ENCODE measurements at regions not wholly inside any gene's neighbourhood (a gene's known extent, or its start where the extent isn't known, plus 50 kb on each side); places are given as distances from the start of the nearest gene placed in this dataset.

DNA sequence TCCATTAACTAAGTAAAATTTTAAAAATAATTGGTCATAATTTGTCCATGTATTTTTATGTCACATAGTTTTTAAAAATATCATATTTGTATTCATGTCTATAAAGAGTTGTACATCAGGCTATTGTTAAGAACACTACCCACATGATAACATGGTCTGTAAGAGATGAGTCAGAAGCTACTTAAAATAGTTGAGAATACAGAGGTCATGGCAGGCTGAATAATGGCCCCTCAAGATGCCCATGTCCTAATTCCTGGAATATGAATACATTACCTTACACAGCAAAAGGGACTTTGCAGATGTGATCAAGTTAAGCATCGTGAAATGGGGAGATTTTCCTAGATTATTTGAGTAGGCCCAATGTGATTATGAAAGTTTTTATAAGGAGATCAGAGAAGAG lies 782.9 kb upstream of the GOLIM4 start:
- Histone ChIP-seq H3K4me3 (ENCODE audit: low read length in 3 of 3) (no peak overlapping the region), H3K36me3 (ENCODE audit: control insufficient read depth in 3 of 3, insufficient read depth in 3 of 3, low read length in 3 of 3) (no peaks in the 10 kb centered on the region), H3K4me1 (ENCODE audit: control insufficient read depth in 3 of 3, insufficient read depth in 3 of 3, low read length in 3 of 3) (no peaks in the 10 kb centered on the region), H3K27ac (ENCODE audit: low read depth, low read length) (no peak overlapping the region), H3K9ac (ENCODE audit: low read depth in 1 of 3, low read length in 3 of 3) (no peak overlapping the region), H3K9me3 (ENCODE audit: control insufficient read depth in 3 of 3, low read length in 3 of 3) (no peaks in the 10 kb centered on the region), H3K27me3 (ENCODE audit: control insufficient read depth in 3 of 3, insufficient read depth in 3 of 3, low read length in 3 of 3) (no peaks in the 10 kb centered on the region)

GRCh38 chr3:168877899-168878298 lies 782.2 kb upstream of the GOLIM4 start:
- H3K9ac ChIP-seq (ENCODE audit: low read depth in 1 of 3, low read length in 3 of 3): no peak overlapping the region
- H3K27ac ChIP-seq (ENCODE audit: low read depth, low read length): no peak overlapping the region

DNA sequence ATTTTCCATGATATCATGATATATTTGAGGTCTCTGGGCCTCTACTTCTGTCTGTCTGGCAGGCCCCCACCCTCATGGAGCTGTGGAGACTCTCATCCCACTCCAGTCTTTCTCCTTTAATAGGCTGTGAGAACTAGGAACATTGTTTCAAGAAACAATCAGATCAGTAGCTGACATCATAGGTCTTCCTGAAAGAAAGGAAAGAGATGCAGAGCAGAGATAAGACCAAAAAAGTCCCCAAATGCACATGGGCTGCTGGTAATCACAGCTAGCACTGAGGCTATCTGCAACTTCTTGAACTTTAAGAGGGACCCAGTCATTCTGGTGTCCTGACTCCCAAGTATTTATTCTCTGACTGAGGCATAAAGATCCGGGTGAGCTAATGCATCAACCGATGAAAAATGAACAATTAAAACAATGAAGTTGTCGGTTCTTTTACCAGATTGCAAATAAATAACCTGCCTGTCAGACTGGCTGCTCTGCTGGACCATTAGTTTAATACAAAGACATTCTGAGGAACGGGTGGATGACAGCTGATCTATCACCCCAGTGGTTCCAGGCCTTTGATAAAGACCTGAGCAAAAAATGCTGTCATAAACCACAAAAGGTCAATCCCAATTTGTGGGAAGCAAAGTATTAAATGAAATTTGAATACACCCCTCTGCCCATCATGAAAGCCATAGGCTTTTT lies 780.8 kb upstream of the GOLIM4 start:
- Histone ChIP-seq H3K4me1 (ENCODE audit: control insufficient read depth in 3 of 3, insufficient read depth in 3 of 3, low read length in 3 of 3) (no peaks in the 10 kb centered on the region), H3K36me3 (ENCODE audit: control insufficient read depth in 3 of 3, insufficient read depth in 3 of 3, low read length in 3 of 3) (no peaks in the 10 kb centered on the region), H3K27ac (ENCODE audit: low read depth, low read length) (peak overlapping the region; percentile 26), H3K9me3 (ENCODE audit: control insufficient read depth in 3 of 3, low read length in 3 of 3) (no peaks in the 10 kb centered on the region), H3K4me3 (ENCODE audit: low read length in 3 of 3) (no peak overlapping the region), H3K9ac (ENCODE audit: low read depth in 1 of 3, low read length in 3 of 3) (no peak overlapping the region), H3K27me3 (ENCODE audit: control insufficient read depth in 3 of 3, insufficient read depth in 3 of 3, low read length in 3 of 3) (no peaks in the 10 kb centered on the region)

More at GRCh38 chr3:168877899-168878298, 782.2 kb upstream of the GOLIM4 start:
- Histone ChIP-seq H3K4me3 (ENCODE audit: low read length in 3 of 3) (no peak overlapping the region), H3K27me3 (ENCODE audit: control insufficient read depth in 3 of 3, insufficient read depth in 3 of 3, low read length in 3 of 3) (no peaks in the 10 kb centered on the region), H3K4me1 (ENCODE audit: control insufficient read depth in 3 of 3, insufficient read depth in 3 of 3, low read length in 3 of 3) (no peaks in the 10 kb centered on the region), H3K36me3 (ENCODE audit: control insufficient read depth in 3 of 3, insufficient read depth in 3 of 3, low read length in 3 of 3) (no peaks in the 10 kb centered on the region), H3K9me3 (ENCODE audit: control insufficient read depth in 3 of 3, low read length in 3 of 3) (no peaks in the 10 kb centered on the region)

GRCh38 chr3:168872826-168873225 lies 777.1 kb upstream of the GOLIM4 start:
- no peak overlapping the region for H3K27ac ChIP-seq (ENCODE audit: low read depth, low read length)
- H3K4me3 ChIP-seq (ENCODE audit: low read length in 3 of 3): no peak overlapping the region
- no peaks in the 10 kb centered on the region for H3K27me3 ChIP-seq (ENCODE audit: control insufficient read depth in 3 of 3, insufficient read depth in 3 of 3, low read length in 3 of 3)
- no peak overlapping the region for H3K9ac ChIP-seq (ENCODE audit: low read depth in 1 of 3, low read length in 3 of 3)
- no peaks in the 10 kb centered on the region for H3K9me3 ChIP-seq (ENCODE audit: control insufficient read depth in 3 of 3, low read length in 3 of 3)
- H3K4me1 ChIP-seq (ENCODE audit: control insufficient read depth in 3 of 3, insufficient read depth in 3 of 3, low read length in 3 of 3): no peaks in the 10 kb centered on the region
- no peaks in the 10 kb centered on the region for H3K36me3 ChIP-seq (ENCODE audit: control insufficient read depth in 3 of 3, insufficient read depth in 3 of 3, low read length in 3 of 3)

- no peak overlapping the region for H3K4me3 ChIP-seq (ENCODE audit: low read length in 3 of 3)
- H3K9ac ChIP-seq (ENCODE audit: low read depth in 1 of 3, low read length in 3 of 3): no peak overlapping the region
- no peaks in the 10 kb centered on the region for H3K36me3 ChIP-seq (ENCODE audit: control insufficient read depth in 3 of 3, insufficient read depth in 3 of 3, low read length in 3 of 3)
- H3K4me1 ChIP-seq (ENCODE audit: control insufficient read depth in 3 of 3, insufficient read depth in 3 of 3, low read length in 3 of 3): no peaks in the 10 kb centered on the region
- no peaks in the 10 kb centered on the region for H3K27me3 ChIP-seq (ENCODE audit: control insufficient read depth in 3 of 3, insufficient read depth in 3 of 3, low read length in 3 of 3)
- H3K9me3 ChIP-seq (ENCODE audit: control insufficient read depth in 3 of 3, low read length in 3 of 3): no peaks in the 10 kb centered on the region
- no peak overlapping the region for H3K27ac ChIP-seq (ENCODE audit: low read depth, low read length)
Measured at GRCh38 chr3:168870892-168871291, 775.2 kb upstream of the GOLIM4 start.

DNA sequence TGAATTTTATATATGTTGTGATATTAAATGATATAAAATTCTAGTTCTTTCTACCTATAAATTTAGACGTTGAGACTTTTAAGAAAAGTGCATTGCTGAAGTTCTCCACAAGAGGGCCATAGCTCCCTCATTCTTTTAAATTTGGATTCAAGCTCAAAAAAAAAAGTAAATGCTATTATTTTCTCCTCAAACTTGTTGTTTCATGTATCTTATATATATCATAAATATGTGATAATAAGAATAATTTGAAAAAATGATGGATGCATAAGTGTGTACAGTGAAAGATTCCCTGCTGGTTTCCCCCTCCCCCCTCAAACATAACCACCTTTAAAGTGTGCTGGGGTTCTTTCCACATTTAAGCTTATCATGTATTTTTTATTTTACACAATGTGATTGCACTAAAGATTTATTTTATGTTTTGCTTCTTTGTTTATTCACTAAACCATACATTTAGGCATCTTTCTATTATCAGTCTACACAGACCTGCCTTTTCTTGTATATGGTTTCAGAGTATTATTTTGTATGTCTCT lies 769.4 kb upstream of the GOLIM4 start:
- H3K27ac ChIP-seq (ENCODE audit: low read depth, low read length): no peak overlapping the region
- no peak overlapping the region for H3K9ac ChIP-seq (ENCODE audit: low read depth in 1 of 3, low read length in 3 of 3)
- H3K9me3 ChIP-seq (ENCODE audit: control insufficient read depth in 3 of 3, low read length in 3 of 3): no peaks in the 10 kb centered on the region
- H3K4me1 ChIP-seq (ENCODE audit: control insufficient read depth in 3 of 3, insufficient read depth in 3 of 3, low read length in 3 of 3): no peaks in the 10 kb centered on the region
- H3K36me3 ChIP-seq (ENCODE audit: control insufficient read depth in 3 of 3, insufficient read depth in 3 of 3, low read length in 3 of 3): no peaks in the 10 kb centered on the region
- H3K4me3 ChIP-seq (ENCODE audit: low read length in 3 of 3): no peak overlapping the region
- H3K27me3 ChIP-seq (ENCODE audit: control insufficient read depth in 3 of 3, insufficient read depth in 3 of 3, low read length in 3 of 3): no peaks in the 10 kb centered on the region

DNA sequence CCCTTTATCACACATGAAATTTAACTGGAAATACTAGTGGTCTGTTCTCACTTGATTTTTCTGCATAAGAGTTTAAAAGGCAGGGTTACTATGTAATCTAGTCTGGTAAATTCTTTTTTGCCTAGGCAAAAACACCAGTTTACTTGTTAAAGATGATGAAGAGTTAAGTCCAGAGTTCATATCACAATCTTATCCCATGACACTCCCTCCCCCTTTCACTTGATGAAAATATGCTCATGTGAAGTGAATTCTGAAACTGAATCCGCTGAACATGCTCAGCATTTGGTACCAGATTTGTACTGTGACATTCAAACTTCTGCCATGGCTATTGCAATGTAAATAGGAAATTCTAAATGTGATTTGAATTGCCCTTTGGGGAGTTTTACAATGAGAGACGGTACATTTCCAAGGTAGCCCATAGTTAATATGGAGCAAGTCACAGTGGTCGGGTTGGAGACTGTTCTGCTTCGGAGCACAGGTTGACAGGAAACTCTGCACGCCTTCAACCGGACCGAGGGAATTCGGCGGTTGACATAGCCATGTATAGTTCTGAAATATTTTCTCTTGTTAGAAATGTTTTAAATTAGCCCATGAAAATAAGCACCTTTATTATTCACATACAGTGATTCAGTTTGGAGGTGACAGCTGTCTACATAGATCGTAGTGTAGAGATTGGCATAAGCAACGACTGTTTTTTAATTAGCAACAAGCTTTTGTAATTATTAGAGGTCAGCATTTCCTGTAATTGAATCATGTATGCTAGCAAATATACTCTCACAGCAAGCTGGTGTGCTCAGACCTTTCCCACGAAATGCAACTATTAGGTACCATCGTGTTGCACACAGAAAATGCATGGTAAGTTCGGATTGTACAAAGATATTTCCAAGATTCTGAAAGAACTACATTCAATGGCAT lies 768.6 kb upstream of the GOLIM4 start:
- no peak overlapping the region for H3K4me3 ChIP-seq (ENCODE audit: low read length in 3 of 3)
- no peaks in the 10 kb centered on the region for H3K27me3 ChIP-seq (ENCODE audit: control insufficient read depth in 3 of 3, insufficient read depth in 3 of 3, low read length in 3 of 3)
- H3K36me3 ChIP-seq (ENCODE audit: control insufficient read depth in 3 of 3, insufficient read depth in 3 of 3, low read length in 3 of 3): no peaks in the 10 kb centered on the region
- no peak overlapping the region for H3K9ac ChIP-seq (ENCODE audit: low read depth in 1 of 3, low read length in 3 of 3)
- H3K9me3 ChIP-seq (ENCODE audit: control insufficient read depth in 3 of 3, low read length in 3 of 3): no peaks in the 10 kb centered on the region
- H3K4me1 ChIP-seq (ENCODE audit: control insufficient read depth in 3 of 3, insufficient read depth in 3 of 3, low read length in 3 of 3): no peaks in the 10 kb centered on the region
- H3K27ac ChIP-seq (ENCODE audit: low read depth, low read length): no peak overlapping the region

DNA sequence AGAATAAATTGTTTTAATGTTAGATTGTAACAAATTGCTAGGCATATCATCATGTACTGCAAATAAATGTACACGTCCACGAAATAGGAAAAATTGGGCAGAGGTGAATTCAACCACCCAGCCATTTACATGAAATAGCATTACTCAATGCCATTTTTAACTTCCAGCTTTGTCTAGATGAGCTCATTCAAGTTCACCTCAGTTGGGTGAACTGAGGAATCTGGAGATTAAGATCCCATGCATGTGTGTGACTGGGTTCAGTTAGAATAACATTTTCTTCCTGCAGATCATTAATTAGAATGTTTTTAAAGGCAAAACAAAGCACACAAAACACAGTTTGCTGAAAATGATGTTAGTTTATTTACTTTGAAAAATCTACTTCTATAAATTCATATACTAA lies 767.8 kb upstream of the GOLIM4 start:
- Histone ChIP-seq H3K9ac (ENCODE audit: low read depth in 1 of 3, low read length in 3 of 3) (no peak overlapping the region), H3K27me3 (ENCODE audit: control insufficient read depth in 3 of 3, insufficient read depth in 3 of 3, low read length in 3 of 3) (no peaks in the 10 kb centered on the region), H3K4me1 (ENCODE audit: control insufficient read depth in 3 of 3, insufficient read depth in 3 of 3, low read length in 3 of 3) (no peaks in the 10 kb centered on the region), H3K36me3 (ENCODE audit: control insufficient read depth in 3 of 3, insufficient read depth in 3 of 3, low read length in 3 of 3) (no peaks in the 10 kb centered on the region), H3K27ac (ENCODE audit: low read depth, low read length) (no peak overlapping the region), H3K4me3 (ENCODE audit: low read length in 3 of 3) (no peak overlapping the region), H3K9me3 (ENCODE audit: control insufficient read depth in 3 of 3, low read length in 3 of 3) (no peaks in the 10 kb centered on the region)

DNA sequence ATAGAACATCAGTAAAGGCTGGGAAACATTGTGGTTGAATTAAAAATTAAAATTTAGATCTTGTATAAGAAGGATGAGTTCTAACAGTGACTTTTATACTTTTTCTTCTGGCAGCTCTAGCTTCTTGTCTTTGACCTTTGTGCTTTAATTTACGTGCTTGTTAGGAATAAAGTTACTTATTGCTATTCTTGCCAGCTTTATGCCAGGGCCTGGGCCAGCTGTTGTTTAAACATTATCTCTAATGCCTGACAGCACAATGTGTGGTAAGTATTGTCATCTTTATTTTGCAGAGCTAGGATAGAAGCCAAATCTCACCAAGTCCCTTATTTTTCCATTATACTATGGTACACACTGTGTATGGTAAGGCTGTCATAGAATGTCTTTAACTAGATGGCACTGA lies 766.7 kb upstream of the GOLIM4 start:
- H3K9ac ChIP-seq (ENCODE audit: low read depth in 1 of 3, low read length in 3 of 3): no peak overlapping the region
- no peaks in the 10 kb centered on the region for H3K36me3 ChIP-seq (ENCODE audit: control insufficient read depth in 3 of 3, insufficient read depth in 3 of 3, low read length in 3 of 3)
- H3K4me3 ChIP-seq (ENCODE audit: low read length in 3 of 3): no peak overlapping the region
- H3K4me1 ChIP-seq (ENCODE audit: control insufficient read depth in 3 of 3, insufficient read depth in 3 of 3, low read length in 3 of 3): no peaks in the 10 kb centered on the region
- H3K27ac ChIP-seq (ENCODE audit: low read depth, low read length): no peak overlapping the region
- no peaks in the 10 kb centered on the region for H3K9me3 ChIP-seq (ENCODE audit: control insufficient read depth in 3 of 3, low read length in 3 of 3)
- no peaks in the 10 kb centered on the region for H3K27me3 ChIP-seq (ENCODE audit: control insufficient read depth in 3 of 3, insufficient read depth in 3 of 3, low read length in 3 of 3)

GRCh38 chr3:168860592-168860991 lies 764.9 kb upstream of the GOLIM4 start:
- H3K36me3 ChIP-seq (ENCODE audit: control insufficient read depth in 3 of 3, insufficient read depth in 3 of 3, low read length in 3 of 3): no peaks in the 10 kb centered on the region
- H3K27ac ChIP-seq (ENCODE audit: low read depth, low read length): no peak overlapping the region
- no peaks in the 10 kb centered on the region for H3K27me3 ChIP-seq (ENCODE audit: control insufficient read depth in 3 of 3, insufficient read depth in 3 of 3, low read length in 3 of 3)
- H3K9me3 ChIP-seq (ENCODE audit: control insufficient read depth in 3 of 3, low read length in 3 of 3): no peaks in the 10 kb centered on the region
- H3K9ac ChIP-seq (ENCODE audit: low read depth in 1 of 3, low read length in 3 of 3): no peak overlapping the region
- no peak overlapping the region for H3K4me3 ChIP-seq (ENCODE audit: low read length in 3 of 3)
- no peaks in the 10 kb centered on the region for H3K4me1 ChIP-seq (ENCODE audit: control insufficient read depth in 3 of 3, insufficient read depth in 3 of 3, low read length in 3 of 3)
